ENCODE measurements at regions not wholly inside any gene's neighbourhood (a gene's known extent, or its start where the extent isn't known, plus 50 kb on each side); places are given as distances from the start of the nearest gene placed in this dataset.

DNA sequence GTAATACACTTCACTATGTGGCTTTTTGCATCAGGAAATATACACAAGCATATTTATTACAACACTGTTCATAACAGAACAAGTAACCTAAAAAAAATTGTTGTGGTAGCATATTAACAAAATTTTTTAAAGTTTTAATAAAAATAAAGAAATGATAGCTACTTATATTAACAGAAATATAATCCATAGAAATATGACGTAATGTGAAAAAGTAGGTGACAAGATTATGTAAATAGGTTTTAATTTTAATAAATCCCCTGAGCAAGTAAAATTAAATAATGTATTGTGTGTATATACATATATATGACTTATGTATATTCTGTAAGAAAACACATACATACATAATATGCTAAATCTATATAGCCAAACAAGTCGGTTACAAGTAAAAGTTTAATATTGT is 359.9 kb downstream of the SEC16B start:
- no peak overlapping the region for H3K4me2 ChIP-seq (ENCODE audit: low read depth, low read length, poor library complexity, severe bottlenecking)
- H4K20me1 ChIP-seq (ENCODE audit: low read depth, low read length): no peaks in the 10 kb centered on the region; the same call in 1 of the 2 replicates
- no peak for TF ChIP-seq EZH2phosphoT487 (conservative IDR thresholded peaks at IDR 0.05; ENCODE audit: low read length)
- TF ChIP-seq, protein P1, sequence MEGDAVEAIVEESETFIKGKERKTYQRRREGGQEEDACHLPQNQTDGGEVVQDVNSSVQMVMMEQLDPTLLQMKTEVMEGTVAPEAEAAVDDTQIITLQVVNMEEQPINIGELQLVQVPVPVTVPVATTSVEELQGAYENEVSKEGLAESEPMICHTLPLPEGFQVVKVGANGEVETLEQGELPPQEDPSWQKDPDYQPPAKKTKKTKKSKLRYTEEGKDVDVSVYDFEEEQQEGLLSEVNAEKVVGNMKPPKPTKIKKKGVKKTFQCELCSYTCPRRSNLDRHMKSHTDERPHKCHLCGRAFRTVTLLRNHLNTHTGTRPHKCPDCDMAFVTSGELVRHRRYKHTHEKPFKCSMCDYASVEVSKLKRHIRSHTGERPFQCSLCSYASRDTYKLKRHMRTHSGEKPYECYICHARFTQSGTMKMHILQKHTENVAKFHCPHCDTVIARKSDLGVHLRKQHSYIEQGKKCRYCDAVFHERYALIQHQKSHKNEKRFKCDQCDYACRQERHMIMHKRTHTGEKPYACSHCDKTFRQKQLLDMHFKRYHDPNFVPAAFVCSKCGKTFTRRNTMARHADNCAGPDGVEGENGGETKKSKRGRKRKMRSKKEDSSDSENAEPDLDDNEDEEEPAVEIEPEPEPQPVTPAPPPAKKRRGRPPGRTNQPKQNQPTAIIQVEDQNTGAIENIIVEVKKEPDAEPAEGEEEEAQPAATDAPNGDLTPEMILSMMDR (IDR thresholded peaks at IDR 0.05; ENCODE audit: insufficient read depth, low read length, poor library complexity, severe bottlenecking): no peak
- no peaks in the 10 kb centered on the region for H3K36me3 ChIP-seq (ENCODE audit: low read length)
- no peaks in the 10 kb centered on the region for H3K79me2 ChIP-seq (ENCODE audit: insufficient read depth, low read length)
- H3K27ac ChIP-seq (ENCODE audit: low read depth, low read length): no peak overlapping the region
- H3K9me3 ChIP-seq (ENCODE audit: insufficient read depth, low read length): no peaks in the 10 kb centered on the region
- no peak overlapping the region for H3K9ac ChIP-seq (ENCODE audit: low read length)
- no peak overlapping the region for H3K4me3 ChIP-seq (ENCODE audit: insufficient read depth, low read length, poor library complexity, severe bottlenecking)
- no peaks in the 10 kb centered on the region for H3K9me2 ChIP-seq (replicated peaks; ENCODE audit: insufficient read depth, low read length)
- no peak overlapping the region for H2AFZ ChIP-seq (ENCODE audit: low read depth, low read length, severe bottlenecking)
- no peaks in the 10 kb centered on the region for H3F3A ChIP-seq (ENCODE audit: insufficient read depth)
- H3K27me3 ChIP-seq (ENCODE audit: low read length): no peaks in the 10 kb centered on the region

DNA sequence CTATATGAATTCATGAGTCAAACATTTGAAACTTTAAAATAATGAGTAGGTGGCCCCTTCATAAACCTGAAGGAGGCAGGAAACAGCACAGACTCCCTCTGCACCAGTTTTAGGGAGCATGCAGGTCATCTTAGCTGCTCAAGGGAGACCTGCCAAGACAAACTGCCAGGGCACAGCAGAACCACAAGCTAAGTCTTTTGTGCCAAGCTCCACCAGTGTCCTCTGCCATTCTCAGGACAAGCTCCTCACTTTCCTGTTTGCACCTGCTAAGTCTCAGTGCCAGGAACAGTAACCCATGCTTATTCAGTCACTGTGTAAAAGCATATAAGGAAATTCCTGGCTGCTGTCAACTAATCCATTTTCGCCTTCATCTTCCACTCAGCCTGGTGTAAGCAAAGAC is 368.9 kb downstream of the SEC16B start:
- Histone ChIP-seq H3K9me2 (replicated peaks; ENCODE audit: insufficient read depth, low read length) (no peaks in the 10 kb centered on the region), H3K36me3 (ENCODE audit: low read length) (no peaks in the 10 kb centered on the region), H3K27me3 (ENCODE audit: low read length) (no peaks in the 10 kb centered on the region), H3K4me3 (ENCODE audit: insufficient read depth, low read length, poor library complexity, severe bottlenecking) (no peak overlapping the region), H3K9me3 (ENCODE audit: insufficient read depth, low read length) (no peaks in the 10 kb centered on the region), H3K79me2 (ENCODE audit: insufficient read depth, low read length) (no peaks in the 10 kb centered on the region), H3K27ac (ENCODE audit: low read depth, low read length) (no peak overlapping the region), H2AFZ (ENCODE audit: low read depth, low read length, severe bottlenecking) (no peak overlapping the region), H3F3A (ENCODE audit: insufficient read depth) (no peaks in the 10 kb centered on the region), H4K20me1 (ENCODE audit: low read depth, low read length) (no peaks in the 10 kb centered on the region), H3K9ac (ENCODE audit: low read length) (no peak overlapping the region), H3K4me2 (ENCODE audit: low read depth, low read length, poor library complexity, severe bottlenecking) (no peak overlapping the region)
- TF ChIP-seq, protein P1 (IDR thresholded peaks at IDR 0.05; ENCODE audit: insufficient read depth, low read length, poor library complexity, severe bottlenecking): no peak
- TF ChIP-seq EZH2phosphoT487 (conservative IDR thresholded peaks at IDR 0.05; ENCODE audit: low read length): no peak

DNA sequence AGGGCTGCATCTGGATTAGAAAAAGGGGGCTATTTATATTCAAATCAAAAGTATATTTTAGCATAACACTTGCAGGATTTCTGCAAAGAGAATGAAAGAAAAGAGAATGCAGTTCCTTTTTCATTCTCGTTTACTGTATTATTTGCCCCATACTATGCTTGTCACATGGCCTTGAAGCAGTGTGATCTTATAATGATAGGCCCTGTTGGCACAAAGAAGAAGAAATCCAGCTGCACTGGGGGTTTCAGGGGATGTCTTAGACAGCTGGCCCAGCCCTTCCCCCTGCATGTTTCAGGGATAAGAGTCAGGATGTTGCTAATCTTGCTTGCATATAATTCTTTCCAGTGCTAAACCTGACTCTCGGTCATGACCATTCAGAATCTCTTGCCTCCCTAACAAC is 369.5 kb downstream of the SEC16B start:
- Histone ChIP-seq H3K9ac (ENCODE audit: low read length) (no peak overlapping the region), H3F3A (ENCODE audit: insufficient read depth) (no peaks in the 10 kb centered on the region), H3K27ac (ENCODE audit: low read depth, low read length) (no peak overlapping the region), H3K4me3 (ENCODE audit: insufficient read depth, low read length, poor library complexity, severe bottlenecking) (no peak overlapping the region), H4K20me1 (ENCODE audit: low read depth, low read length) (no peaks in the 10 kb centered on the region), H3K79me2 (ENCODE audit: insufficient read depth, low read length) (no peaks in the 10 kb centered on the region), H3K27me3 (ENCODE audit: low read length) (no peaks in the 10 kb centered on the region), H3K36me3 (ENCODE audit: low read length) (no peaks in the 10 kb centered on the region), H3K9me2 (replicated peaks; ENCODE audit: insufficient read depth, low read length) (no peaks in the 10 kb centered on the region), H3K4me2 (ENCODE audit: low read depth, low read length, poor library complexity, severe bottlenecking) (no peak overlapping the region), H3K9me3 (ENCODE audit: insufficient read depth, low read length) (no peaks in the 10 kb centered on the region), H2AFZ (ENCODE audit: low read depth, low read length, severe bottlenecking) (no peak overlapping the region)
- no peak for TF ChIP-seq EZH2phosphoT487 (conservative IDR thresholded peaks at IDR 0.05; ENCODE audit: low read length)
- TF ChIP-seq, protein P1 (IDR thresholded peaks at IDR 0.05; ENCODE audit: insufficient read depth, low read length, poor library complexity, severe bottlenecking): no peak

Data from SU-DHL-6 (cell line).